K562 (cell line): ENCODE measurements at regions not wholly inside any gene's neighbourhood (a gene's known extent, or its start where the extent isn't known, plus 50 kb on each side); places are given as distances from the start of the nearest gene placed in this dataset.

ENCODE experiments used
- CC2D1A ChIP-seq: fragments of 450-650 bp; IDR thresholded peaks from 2 replicates; pipeline ENCODE4 v1.6.1; 2017; ENCODE audit warnings: mild to moderate bottlenecking
- CREB3 ChIP-seq: fragments of 450-650 bp; conservative IDR thresholded peaks from 2 replicates; pipeline ENCODE4 v1.6.1; 2016; ENCODE audit warnings: missing genetic modification characterization, low read depth, mild to moderate bottlenecking, missing compliant biosample characterization, moderate library complexity
- DDX20 ChIP-seq: fragments of 450-650 bp; IDR thresholded peaks from 2 replicates; pipeline ENCODE4 v1.6.1; 2016; ENCODE audit warnings: missing genetic modification characterization, low read depth, mild to moderate bottlenecking, missing compliant biosample characterization, moderate library complexity
- ELF2 ChIP-seq: fragments of 250-450 bp; sonication (Bioruptor Pico); IDR thresholded peaks from 2 replicates; pipeline ENCODE4 v1.5.0; 2021; ENCODE audit warnings: mild to moderate bottlenecking
- SREBF1 ChIP-seq: fragments of 150-350 bp; IDR thresholded peaks from 2 replicates; pipeline ENCODE4 v1.6.1; 2014; ENCODE audit warnings: antibody characterized with exemption, low read depth, low read length, borderline replicate concordance
- TF ChIP-seq, protein P1 (sequence below), 2 experiments: fragments of 450-650 bp; formaldehyde crosslinking in 1 of 2; IDR thresholded peaks; 2 replicates each; pipeline versions ENCODE4 v1.4.0 to v1.6.1; 2014 to 2020; ENCODE audit warnings: mild to moderate bottlenecking in 2 of 2, borderline replicate concordance in 1 of 2, low read depth in 1 of 2

DNA sequence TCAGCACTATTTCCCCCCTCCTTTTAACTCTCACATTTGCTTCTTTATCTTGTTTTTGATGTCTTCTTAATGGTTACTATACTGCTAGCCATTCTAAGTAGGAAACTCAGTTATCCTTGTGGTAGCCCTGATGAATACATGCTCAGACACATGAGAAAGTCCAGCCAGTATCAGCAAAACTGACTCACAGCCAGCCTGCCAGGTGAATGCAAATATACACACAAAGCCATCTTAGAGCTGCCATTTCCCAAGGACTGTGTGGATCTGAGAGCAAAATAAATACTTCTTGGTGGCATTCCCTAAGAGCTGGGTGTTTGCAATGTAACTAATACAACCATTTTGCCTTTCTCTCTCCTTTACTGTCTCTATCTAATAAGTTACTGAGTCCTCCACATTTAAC, 455.2 kb downstream of the CCER1 start (continued):
- TF ChIP-seq, protein P1, sequence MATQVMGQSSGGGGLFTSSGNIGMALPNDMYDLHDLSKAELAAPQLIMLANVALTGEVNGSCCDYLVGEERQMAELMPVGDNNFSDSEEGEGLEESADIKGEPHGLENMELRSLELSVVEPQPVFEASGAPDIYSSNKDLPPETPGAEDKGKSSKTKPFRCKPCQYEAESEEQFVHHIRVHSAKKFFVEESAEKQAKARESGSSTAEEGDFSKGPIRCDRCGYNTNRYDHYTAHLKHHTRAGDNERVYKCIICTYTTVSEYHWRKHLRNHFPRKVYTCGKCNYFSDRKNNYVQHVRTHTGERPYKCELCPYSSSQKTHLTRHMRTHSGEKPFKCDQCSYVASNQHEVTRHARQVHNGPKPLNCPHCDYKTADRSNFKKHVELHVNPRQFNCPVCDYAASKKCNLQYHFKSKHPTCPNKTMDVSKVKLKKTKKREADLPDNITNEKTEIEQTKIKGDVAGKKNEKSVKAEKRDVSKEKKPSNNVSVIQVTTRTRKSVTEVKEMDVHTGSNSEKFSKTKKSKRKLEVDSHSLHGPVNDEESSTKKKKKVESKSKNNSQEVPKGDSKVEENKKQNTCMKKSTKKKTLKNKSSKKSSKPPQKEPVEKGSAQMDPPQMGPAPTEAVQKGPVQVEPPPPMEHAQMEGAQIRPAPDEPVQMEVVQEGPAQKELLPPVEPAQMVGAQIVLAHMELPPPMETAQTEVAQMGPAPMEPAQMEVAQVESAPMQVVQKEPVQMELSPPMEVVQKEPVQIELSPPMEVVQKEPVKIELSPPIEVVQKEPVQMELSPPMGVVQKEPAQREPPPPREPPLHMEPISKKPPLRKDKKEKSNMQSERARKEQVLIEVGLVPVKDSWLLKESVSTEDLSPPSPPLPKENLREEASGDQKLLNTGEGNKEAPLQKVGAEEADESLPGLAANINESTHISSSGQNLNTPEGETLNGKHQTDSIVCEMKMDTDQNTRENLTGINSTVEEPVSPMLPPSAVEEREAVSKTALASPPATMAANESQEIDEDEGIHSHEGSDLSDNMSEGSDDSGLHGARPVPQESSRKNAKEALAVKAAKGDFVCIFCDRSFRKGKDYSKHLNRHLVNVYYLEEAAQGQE (IDR thresholded peaks at IDR 0.05; ENCODE audit: borderline replicate concordance): no peak
- TF ChIP-seq, protein P1 (CRISPR knock-in tag; IDR thresholded peaks at IDR 0.05; ENCODE audit: low read depth): no peak
- no peak for TF ChIP-seq CC2D1A
- TF ChIP-seq ELF2: no peak
- no peak for TF ChIP-seq DDX20 (tag)
- no peak for TF ChIP-seq SREBF1
- no peak for TF ChIP-seq CREB3 (tag)
